ENCODE measurements at regions not wholly inside any gene's neighbourhood (a gene's known extent, or its start where the extent isn't known, plus 50 kb on each side); places are given as distances from the start of the nearest gene placed in this dataset.
A peak's percentile ranks its signal among the peaks of the same experiment; 100 is the strongest.

DNA sequence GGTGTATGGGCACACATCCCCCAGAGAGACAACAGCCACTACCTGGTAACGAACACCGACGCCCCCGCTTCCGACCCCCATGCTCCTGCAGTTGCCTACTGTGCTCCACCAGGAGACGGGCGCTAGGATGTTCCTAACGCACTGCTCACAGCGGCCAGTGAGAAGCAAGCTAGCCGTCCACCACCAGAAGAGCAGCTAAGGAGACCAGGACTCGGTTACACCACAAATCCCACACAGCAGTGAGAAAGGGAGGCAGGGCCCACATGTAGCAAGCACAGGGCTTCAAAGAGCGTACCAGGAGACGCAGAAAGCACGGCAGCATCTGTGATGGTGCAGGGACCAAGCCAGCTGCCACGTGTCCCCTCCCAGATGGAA is 117.0 kb downstream of the NCOR2 start:
- no peak for DNase-seq
- H3K4me1 Mint-ChIP-seq, result peaks cover 50 to 74% (median 61%) of the 10 kb centered on the region in 3 donors
- no peaks in the 10 kb centered on the region for H3K9me3 Mint-ChIP-seq
- CTCF ChIA-PET, result interaction anchor here (4.4 kb wide), 1 partner anchor 16 kb away, joined by 20 read pairs; no protein-coding TSS in a partner anchor
- no peak overlapping the region for H3K4me3 ChIP-seq (ENCODE audit: low read length)
- H3K27me3 ChIP-seq (ENCODE audit: insufficient read depth, low read length, poor library complexity, severe bottlenecking), result no peaks in the 10 kb centered on the region
- peaks cover 19% of the 10 kb centered on the region for H3K36me3 ChIP-seq (ENCODE audit: insufficient read depth, low read length)
- peak overlapping the region in 7 of 8 donors; percentile 50 to 80 (median 72) for H3K27ac Mint-ChIP-seq
- no peak overlapping the region for H3K27ac ChIP-seq (ENCODE audit: low read depth, low read length)
- peaks cover 0 to 36% (median 0%) of the 10 kb centered on the region in 3 donors for H3K36me3 Mint-ChIP-seq
- no peaks in the 10 kb centered on the region for H3K27me3 Mint-ChIP-seq
- H3K4me3 Mint-ChIP-seq, result peak overlapping the region in 3 of 7 donors; percentile 15 to 50 (median 32)
- H3K4me1 ChIP-seq (ENCODE audit: insufficient read depth, low read length), result peaks cover 52% of the 10 kb centered on the region
- H3K9me3 ChIP-seq (ENCODE audit: low read length), result no peaks in the 10 kb centered on the region
- POLR2A ChIA-PET, result no interaction called here

DNA sequence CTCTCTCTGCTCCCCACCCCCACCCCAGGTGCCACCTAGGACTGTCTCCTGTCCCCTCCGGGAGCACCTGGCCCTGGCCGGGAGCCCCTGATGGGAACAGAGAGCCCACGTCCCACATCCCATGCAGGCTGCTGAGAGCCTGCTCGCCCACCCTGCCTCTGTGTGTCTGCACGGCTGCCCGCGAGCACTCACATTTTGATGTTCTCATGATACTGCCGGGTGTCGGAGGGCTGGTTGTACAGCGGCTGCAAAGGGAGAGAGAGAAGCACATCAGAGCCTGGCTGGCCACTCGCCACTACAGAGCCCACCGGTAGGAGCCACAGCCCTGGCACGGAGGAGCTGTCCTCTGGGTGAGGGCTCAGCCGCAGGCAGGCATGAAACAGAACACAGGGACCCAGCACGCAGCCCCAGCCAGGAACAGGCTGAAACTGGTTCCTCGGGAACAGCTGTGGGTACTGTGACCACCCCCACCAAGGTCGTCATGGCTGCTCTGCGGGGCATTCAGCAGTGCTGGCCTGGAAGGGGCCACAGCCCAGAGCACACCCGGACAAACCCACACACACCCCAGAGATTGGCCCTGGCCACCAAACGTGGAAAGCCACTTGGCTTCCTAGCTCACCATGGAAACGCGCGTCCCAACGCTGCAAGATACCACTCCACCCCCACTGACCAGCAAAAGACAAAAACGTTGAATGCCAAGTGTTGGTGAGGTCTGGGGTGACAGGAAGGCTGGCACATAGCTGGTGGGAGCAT is 117.6 kb downstream of the NCOR2 start:
- Histone ChIP-seq H3K36me3 (ENCODE audit: insufficient read depth, low read length) (peaks cover 19% of the 10 kb centered on the region), H3K4me1 (ENCODE audit: insufficient read depth, low read length) (peaks cover 47% of the 10 kb centered on the region), H3K27ac (ENCODE audit: low read depth, low read length) (no peak overlapping the region), H3K4me3 (ENCODE audit: low read length) (no peak overlapping the region), H3K27me3 (ENCODE audit: insufficient read depth, low read length, poor library complexity, severe bottlenecking) (no peaks in the 10 kb centered on the region), H3K9me3 (ENCODE audit: low read length) (no peaks in the 10 kb centered on the region)
- Mint-ChIP-seq H3K4me3 (peak overlapping the region in 2 of 7 donors; percentile 48 to 54), H3K4me1 (peaks cover 45 to 69% (median 56%) of the 10 kb centered on the region in 3 donors), H3K27me3 (no peaks in the 10 kb centered on the region), H3K36me3 (peaks cover 0 to 37% (median 0%) of the 10 kb centered on the region in 3 donors), H3K27ac (peak overlapping the region in 4 of 8 donors; percentile 35 to 78 (median 58)), H3K9me3 (no peaks in the 10 kb centered on the region)
- CTCF ChIA-PET, result interaction anchor here (4.4 kb wide), 1 partner anchor 16 kb away, joined by 20 read pairs; no protein-coding TSS in a partner anchor
- POLR2A ChIA-PET, result no interaction called here
- DNase-seq, result no peak

DNA sequence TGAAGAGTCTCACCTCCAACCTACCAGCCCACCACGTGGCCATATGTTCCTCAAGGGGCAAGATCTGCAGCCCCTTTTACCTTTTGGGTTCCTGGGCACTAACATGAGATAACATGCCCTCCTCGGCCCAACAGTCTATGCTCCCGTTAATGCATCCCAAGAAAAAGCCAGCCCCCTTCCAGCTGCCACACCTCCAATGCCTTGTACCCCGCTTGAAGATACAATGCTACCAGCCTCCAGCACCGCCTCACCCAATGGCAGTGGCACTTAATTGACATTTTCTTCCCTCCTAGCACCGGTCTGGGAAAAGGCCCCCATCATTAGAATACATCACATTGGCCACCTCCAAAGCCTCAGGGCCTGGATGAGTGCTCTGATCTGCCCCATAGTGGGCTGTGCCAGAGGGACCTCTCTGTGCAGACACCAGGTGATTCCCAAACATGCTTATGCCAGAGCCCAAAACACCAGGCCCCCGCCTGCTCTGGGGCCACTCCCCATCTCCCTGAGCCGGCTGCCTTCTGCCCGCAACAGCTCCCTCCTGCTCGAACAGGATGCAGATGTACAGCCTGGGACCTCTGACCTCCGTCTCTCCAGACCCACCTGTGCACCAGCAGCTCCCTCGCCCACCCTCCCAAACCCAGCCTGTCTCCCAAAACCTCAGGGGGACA is 118.3 kb downstream of the NCOR2 start:
- Mint-ChIP-seq H3K27ac (peak overlapping the region in 7 of 8 donors; percentile 41 to 89 (median 65)), H3K4me3 (no peak overlapping the region), H3K36me3 (peaks cover 0 to 44% (median 6%) of the 10 kb centered on the region in 3 donors), H3K27me3 (no peaks in the 10 kb centered on the region), H3K4me1 (peaks cover 44 to 69% (median 56%) of the 10 kb centered on the region in 3 donors), H3K9me3 (no peaks in the 10 kb centered on the region)
- POLR2A ChIA-PET, result no interaction called here
- Histone ChIP-seq H3K36me3 (ENCODE audit: insufficient read depth, low read length) (peaks cover 19% of the 10 kb centered on the region), H3K27me3 (ENCODE audit: insufficient read depth, low read length, poor library complexity, severe bottlenecking) (no peaks in the 10 kb centered on the region), H3K4me1 (ENCODE audit: insufficient read depth, low read length) (peaks cover 40% of the 10 kb centered on the region), H3K27ac (ENCODE audit: low read depth, low read length) (no peak overlapping the region), H3K4me3 (ENCODE audit: low read length) (no peak overlapping the region), H3K9me3 (ENCODE audit: low read length) (no peaks in the 10 kb centered on the region)
- DNase-seq, result no peak
- CTCF ChIA-PET, result no interaction called here

DNA sequence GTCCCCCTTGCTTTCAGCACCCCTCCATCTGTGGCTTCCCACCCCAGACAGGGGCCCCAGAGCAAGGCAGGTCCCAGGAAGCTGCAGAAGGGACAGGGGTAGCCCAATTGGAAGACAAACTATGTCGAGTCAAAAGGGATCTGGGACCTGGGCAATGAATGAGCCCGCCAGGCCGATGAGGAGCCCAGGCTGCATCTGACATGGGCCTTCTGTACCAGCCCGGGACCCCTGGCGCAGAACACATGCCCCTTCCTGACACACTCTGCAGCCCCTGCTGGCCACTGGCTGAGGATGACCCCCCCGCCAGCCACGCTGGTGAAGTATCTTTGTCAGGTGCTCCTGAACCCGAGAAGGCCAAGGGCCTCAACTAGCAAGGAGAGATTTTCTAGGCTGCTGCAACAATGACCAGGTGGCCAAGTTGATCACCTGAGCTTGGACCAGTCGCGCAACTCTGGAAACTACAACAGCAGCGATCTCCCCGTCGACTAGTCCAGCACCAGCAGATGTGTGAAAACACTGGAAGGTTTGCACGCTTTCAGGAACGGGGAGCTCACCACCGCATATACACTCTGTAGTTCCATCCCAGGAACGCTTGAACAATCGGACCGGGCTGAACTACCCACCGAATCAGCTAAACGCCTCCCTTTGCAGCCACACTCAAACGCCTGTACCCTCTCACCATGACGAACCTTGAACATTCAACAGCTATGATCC is 119.0 kb downstream of the NCOR2 start:
- Histone ChIP-seq H3K4me1 (ENCODE audit: insufficient read depth, low read length) (peaks cover 33% of the 10 kb centered on the region), H3K27me3 (ENCODE audit: insufficient read depth, low read length, poor library complexity, severe bottlenecking) (no peaks in the 10 kb centered on the region), H3K9me3 (ENCODE audit: low read length) (no peaks in the 10 kb centered on the region), H3K27ac (ENCODE audit: low read depth, low read length) (no peak overlapping the region), H3K4me3 (ENCODE audit: low read length) (no peak overlapping the region), H3K36me3 (ENCODE audit: insufficient read depth, low read length) (peaks cover 19% of the 10 kb centered on the region)
- no peak for DNase-seq
- H3K36me3 Mint-ChIP-seq, result peaks cover 0 to 50% (median 6%) of the 10 kb centered on the region in 3 donors
- H3K27me3 Mint-ChIP-seq, result no peaks in the 10 kb centered on the region
- H3K4me1 Mint-ChIP-seq, result peaks cover 40 to 65% (median 52%) of the 10 kb centered on the region in 3 donors
- ChIA-PET CTCF (no interaction called here), POLR2A (no interaction called here)
- H3K27ac Mint-ChIP-seq, result peak overlapping the region in 7 of 8 donors; percentile 15 to 89 (median 65)
- H3K9me3 Mint-ChIP-seq, result no peaks in the 10 kb centered on the region
- H3K4me3 Mint-ChIP-seq, result no peak overlapping the region

DNA sequence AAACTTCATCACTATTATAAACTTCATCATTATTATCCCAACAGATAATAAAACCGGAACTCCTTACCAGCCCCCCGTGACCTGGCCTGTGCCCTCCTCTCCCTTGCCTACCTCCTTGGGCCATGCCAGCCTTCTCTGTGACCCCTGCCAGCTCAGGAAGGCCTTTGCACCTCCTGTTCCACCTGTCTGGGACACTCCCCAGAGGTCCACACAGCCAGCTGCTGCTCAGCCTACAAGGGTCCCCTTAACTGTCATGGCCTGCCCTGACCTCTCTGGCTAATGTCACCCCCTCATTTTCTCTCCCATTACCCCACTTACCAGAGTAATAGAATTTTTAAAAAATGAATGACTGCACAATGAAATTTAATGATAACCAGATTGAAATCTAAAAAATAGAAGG is 121.0 kb downstream of the NCOR2 start:
- Mint-ChIP-seq H3K36me3 (peaks cover 0 to 66% (median 14%) of the 10 kb centered on the region in 3 donors), H3K4me3 (no peak overlapping the region), H3K27ac (no peak overlapping the region), H3K9me3 (no peaks in the 10 kb centered on the region), H3K4me1 (peaks cover 35 to 60% (median 49%) of the 10 kb centered on the region in 3 donors), H3K27me3 (no peaks in the 10 kb centered on the region)
- Histone ChIP-seq H3K27ac (ENCODE audit: low read depth, low read length) (no peak overlapping the region), H3K9me3 (ENCODE audit: low read length) (no peaks in the 10 kb centered on the region), H3K27me3 (ENCODE audit: insufficient read depth, low read length, poor library complexity, severe bottlenecking) (no peaks in the 10 kb centered on the region), H3K4me3 (ENCODE audit: low read length) (no peak overlapping the region), H3K4me1 (ENCODE audit: insufficient read depth, low read length) (peaks cover 14% of the 10 kb centered on the region), H3K36me3 (ENCODE audit: insufficient read depth, low read length) (peaks cover 21% of the 10 kb centered on the region)
- CTCF ChIA-PET, result no interaction called here
- POLR2A ChIA-PET, result no interaction called here
- no peak for DNase-seq

DNA sequence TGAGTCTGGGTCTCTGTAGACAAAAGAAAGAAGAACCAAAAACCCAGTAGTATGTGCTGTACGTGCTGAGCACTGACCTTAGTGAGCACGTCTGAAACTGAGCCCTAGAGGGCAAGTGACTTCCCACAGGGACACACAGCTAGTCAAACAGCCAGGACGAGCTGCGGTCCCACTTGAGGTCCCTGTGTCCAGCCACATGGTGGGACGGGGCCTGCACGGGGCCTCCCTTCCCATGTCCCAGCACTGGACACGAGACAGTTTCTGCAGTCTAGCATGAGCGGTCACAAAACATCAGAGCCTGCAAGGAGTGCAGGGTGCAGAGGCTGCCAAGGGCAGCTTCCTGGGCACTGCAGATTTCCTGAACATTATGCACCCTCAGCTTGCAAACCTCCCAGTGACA is 121.6 kb downstream of the NCOR2 start:
- POLR2A ChIA-PET, result no interaction called here
- Histone ChIP-seq H3K36me3 (ENCODE audit: insufficient read depth, low read length) (peaks cover 26% of the 10 kb centered on the region), H3K4me3 (ENCODE audit: low read length) (no peak overlapping the region), H3K27ac (ENCODE audit: low read depth, low read length) (no peak overlapping the region), H3K27me3 (ENCODE audit: insufficient read depth, low read length, poor library complexity, severe bottlenecking) (no peaks in the 10 kb centered on the region), H3K9me3 (ENCODE audit: low read length) (no peaks in the 10 kb centered on the region), H3K4me1 (ENCODE audit: insufficient read depth, low read length) (peaks cover 9% of the 10 kb centered on the region)
- H3K4me1 Mint-ChIP-seq, result peaks cover 35 to 58% (median 48%) of the 10 kb centered on the region in 3 donors
- CTCF ChIA-PET, result no interaction called here
- H3K9me3 Mint-ChIP-seq, result no peaks in the 10 kb centered on the region
- H3K4me3 Mint-ChIP-seq, result no peak overlapping the region
- peak overlapping the region in 1 of 8 donors; percentile 14 for H3K27ac Mint-ChIP-seq
- peaks cover 0 to 69% (median 14%) of the 10 kb centered on the region in 3 donors for H3K36me3 Mint-ChIP-seq
- H3K27me3 Mint-ChIP-seq, result no peaks in the 10 kb centered on the region
- DNase-seq, result no peak

DNA sequence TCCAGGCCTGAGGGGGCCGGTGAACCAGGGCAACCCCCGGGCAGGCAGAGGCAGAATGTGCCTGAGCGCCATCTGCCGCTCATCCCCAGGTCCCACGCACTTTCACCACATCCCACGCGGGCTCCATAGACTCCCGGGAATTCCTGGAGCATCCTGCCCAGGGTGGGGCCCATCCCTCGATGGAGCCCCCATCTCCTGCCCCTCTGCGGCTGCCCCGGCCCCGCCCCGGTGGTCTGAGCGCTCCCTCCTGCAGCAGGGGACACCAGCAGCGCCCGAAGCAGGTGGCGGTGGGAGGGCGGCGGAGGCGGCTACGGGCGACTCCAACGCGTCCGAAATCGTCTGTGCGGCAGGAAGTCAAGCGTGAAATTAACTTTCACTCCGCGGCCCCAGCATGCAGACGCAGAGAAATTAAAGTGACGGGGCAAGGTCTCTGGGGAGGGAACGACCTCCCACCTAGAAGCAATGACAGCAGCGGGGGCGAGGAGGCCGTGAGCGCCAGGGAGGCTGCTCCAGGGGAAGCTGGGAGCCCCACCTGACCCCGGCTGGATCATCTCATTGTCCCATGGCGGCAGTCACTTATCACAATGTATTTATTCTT is 122.2 kb downstream of the NCOR2 start:
- H3K4me1 ChIP-seq (ENCODE audit: insufficient read depth, low read length), result peaks cover 3% of the 10 kb centered on the region
- H3K27ac ChIP-seq (ENCODE audit: low read depth, low read length), result no peak overlapping the region
- peaks cover 31 to 57% (median 42%) of the 10 kb centered on the region in 3 donors for H3K4me1 Mint-ChIP-seq
- H3K27me3 Mint-ChIP-seq, result no peaks in the 10 kb centered on the region
- no peaks in the 10 kb centered on the region for H3K9me3 Mint-ChIP-seq
- peaks cover 0 to 67% (median 14%) of the 10 kb centered on the region in 3 donors for H3K36me3 Mint-ChIP-seq
- no peaks in the 10 kb centered on the region for H3K27me3 ChIP-seq (ENCODE audit: insufficient read depth, low read length, poor library complexity, severe bottlenecking)
- no peak overlapping the region for H3K4me3 ChIP-seq (ENCODE audit: low read length)
- H3K4me3 Mint-ChIP-seq, result no peak overlapping the region
- DNase-seq, result no peak
- peaks cover 28% of the 10 kb centered on the region for H3K36me3 ChIP-seq (ENCODE audit: insufficient read depth, low read length)
- H3K27ac Mint-ChIP-seq, result peak overlapping the region in 2 of 8 donors; percentile 14 to 48
- ChIA-PET POLR2A (no interaction called here), CTCF (no interaction called here)
- H3K9me3 ChIP-seq (ENCODE audit: low read length), result no peaks in the 10 kb centered on the region
